NCI-H748 treated with DMSO at 0.1 percent for 48 hours (cell line): ENCODE measurements at regions not wholly inside any gene's neighbourhood (a gene's known extent, or its start where the extent isn't known, plus 50 kb on each side); places are given as distances from the start of the nearest gene placed in this dataset.

Experiments used
- DNase-seq: peaks from one replicate; lab custom pipeline; 2025; lab: John Stamatoyannopoulos, UW

DNA sequence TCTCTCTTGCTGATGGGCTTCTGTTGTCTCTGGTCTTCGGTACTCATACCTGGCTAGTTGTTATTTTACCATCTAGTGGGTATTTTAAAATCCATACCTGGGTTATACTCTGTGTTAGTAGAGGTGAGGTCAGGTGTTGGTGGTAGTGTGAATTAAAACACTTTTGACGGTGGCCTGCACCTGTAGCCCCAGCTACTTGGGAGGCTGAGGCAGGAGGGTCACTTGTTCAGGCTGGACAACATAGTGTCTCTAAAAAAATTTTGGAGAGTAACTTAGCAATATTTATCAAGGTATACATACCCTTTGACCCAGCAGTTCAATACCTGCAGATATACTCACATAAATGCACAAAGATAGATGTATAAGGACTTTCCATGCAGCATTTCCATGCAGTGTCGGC, 55.4 kb downstream of the GSX1 start:
- DNase-seq = no peak

DNA sequence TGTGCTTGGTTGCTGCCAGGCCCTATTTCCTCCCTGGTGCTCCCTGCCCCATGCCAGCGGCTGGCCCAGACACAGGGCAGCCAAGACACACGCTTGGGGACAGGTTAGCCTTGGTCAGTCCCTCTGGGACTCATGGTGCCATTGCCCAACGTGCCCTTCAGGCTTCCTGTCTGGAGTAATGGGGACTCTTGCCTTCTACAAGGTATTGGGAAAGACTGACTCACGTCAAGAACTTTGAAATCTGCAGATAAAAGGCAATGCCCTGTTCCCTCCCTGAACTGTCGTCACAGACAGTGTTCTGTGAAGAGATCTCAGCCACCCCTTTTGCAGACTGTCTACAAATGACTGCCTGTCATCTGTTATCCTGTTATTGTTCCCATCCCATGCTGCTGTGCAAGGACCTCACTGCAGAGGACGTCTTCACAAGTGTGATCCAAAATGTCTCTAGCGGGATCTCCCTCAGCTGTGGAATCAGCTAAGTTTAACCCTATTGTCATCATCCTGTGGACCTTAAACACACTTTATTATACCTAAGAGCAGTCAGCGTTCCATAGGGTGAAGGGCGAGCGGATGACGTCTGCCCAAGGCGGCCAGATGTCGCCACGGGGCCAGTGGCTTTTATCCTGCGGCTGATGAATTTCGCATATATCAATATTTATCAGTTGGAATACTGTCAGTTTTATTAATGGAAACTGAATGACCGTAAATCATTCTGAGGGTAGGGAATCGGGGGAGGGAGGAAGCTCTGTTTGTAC, 59.0 kb downstream of the GSX1 start:
- no peak for DNase-seq

DNA sequence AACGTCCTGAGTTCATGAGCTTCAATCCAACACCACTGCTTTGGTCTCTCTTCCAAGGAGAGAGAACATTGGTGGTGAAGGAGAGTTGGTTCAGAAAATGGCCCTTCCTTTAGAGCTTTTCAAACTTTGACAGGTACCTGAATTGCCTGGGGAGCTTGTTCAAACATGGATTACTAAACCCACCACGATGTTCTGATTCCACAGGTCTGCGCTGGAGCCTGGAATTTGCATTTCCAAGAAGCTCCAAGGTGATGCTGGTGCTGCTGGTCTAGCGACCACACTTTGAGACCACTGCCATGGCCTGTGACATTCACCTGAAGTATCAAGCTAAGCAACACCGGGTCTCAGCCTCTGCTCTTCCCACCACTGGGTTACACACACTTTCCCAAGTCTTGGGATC, 60.2 kb downstream of the GSX1 start:
- DNase-seq = no peak

DNA sequence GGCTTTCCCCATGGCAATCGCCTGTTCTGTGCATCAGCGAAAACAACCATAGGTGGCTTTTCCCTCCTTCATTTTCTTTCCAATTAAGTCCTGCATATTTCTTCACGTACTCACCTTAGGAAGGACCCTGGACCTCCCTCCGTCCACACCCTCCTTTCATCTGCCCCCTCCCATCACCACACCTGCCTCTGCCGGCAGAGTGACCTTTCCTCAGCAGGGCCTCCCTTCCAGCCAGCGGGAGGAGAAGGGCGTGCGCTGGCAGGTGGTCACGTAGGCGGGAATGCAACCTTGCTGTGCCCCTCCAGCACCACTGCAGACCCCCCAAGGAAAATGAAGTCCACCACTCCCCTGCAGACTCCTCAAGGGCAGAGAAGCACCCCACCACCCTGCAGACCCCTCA, 61.1 kb downstream of the GSX1 start:
- no peak for DNase-seq

DNA sequence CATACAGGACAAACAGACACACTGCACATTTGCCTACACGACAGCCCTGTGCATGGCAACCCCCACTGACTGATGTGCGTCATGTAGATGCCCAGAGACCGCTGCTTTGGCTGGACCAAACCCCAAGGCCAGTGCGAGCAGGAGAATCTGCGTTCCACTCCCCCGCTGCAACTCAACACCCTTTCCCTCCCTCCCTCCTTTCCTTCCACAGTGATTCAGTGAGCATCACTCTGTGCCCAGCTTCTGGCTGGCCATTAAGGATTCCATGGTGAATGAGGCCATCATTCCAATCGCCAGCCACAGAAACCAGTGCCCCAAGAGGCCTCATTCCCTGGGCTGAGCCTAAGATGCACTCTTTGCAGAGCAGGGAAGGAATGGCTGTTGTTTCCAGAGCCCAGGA, 61.6 kb downstream of the GSX1 start:
- no peak for DNase-seq

DNA sequence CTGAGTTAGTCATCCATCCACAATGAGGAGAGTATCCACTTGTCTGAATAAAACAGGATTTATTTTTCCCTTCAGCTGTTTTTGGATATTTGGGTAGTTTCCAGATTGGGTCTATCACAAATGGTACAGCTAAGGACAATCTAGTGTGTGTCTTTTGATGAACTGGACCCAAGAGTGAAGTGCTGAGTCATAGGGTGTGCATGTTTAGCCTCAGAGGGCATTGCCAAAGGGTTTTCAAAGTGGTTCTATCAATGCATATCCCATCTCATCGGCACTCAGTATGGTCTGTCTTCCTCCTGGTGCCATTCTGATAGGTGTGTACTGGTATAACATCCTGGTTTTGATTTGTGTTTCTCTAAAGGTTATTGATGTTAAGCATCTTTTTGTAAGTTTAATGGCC, 62.3 kb downstream of the GSX1 start:
- DNase-seq = no peak

DNA sequence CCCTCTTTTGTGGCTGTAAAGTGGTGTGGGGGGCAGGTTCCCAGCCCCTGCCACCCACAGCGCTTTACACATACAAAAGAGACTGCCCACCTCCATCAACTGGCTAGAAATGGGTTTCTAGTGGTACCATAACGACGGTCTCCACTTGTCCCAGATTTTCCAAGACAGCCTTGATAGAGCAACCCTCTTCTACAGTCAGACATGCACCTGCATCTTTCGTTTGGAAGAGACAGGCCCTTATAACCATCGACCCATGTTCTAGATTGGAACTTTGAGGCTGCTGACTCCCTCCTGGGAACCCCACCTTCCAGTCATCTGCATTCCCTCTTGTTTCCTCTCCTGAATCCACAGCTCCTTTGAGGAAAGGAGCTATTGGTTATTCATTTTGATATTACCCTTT, 63.1 kb downstream of the GSX1 start:
- no peak for DNase-seq

DNA sequence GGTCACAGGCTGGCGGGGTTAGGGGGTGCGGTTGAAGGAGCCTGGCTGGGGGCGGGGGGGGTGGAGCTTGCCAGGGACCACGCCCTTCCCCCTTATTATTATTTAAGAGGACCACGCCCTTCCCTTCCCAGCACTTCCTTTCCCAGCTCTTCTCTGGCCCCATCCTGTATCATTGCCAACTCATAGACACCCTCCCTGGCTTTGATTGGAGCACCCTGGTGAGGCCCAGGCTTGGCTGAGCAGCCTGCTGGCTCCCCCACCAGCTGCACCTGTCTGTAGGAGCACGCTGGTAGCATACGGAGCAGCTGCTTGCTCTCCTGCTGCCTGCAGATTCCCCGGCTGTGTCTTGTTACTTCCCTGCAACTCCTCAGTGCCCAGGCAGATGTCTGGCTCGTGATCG, 62.5 kb upstream of the PDX1 start:
- DNase-seq = peak; percentile 66

DNA sequence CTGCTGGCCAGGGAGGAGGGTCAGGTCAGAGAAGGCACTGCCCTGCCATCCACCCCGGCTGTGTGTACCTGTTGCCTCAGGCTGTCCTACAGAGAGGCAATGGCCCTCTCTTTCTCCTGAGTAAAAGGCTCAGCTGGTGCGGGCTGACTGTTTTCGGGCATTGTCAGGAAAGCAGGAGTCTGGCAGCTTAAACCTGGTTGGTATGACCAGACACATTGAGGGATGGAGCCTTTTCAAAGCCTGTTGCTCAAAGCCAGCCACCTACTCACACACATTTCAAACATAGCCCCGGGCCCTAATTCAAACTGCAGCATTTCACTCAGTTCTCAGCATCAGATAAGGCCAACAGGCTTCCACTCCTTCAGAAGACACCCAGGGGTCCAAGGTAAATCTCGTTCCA, 61.8 kb upstream of the PDX1 start:
- no peak for DNase-seq

DNA sequence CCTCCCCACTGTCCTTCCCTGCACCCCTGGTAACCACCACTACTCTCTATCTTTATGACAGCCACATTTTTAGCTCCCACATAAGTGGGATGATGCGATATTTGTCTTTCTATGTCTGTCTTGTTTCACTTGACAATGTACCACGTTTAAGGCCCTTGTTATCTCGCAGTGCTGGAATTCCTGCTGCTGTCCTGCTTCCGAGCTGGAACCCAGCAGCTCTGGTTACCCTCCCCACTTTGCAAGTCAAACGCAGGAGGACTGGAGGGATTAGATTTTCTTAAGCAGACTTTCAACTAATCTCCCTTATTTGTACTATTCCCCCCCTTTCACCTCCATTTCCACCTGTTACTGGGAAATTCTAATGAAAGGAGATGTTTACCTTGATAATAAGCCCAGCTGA, 59.1 kb upstream of the PDX1 start:
- no peak for DNase-seq

DNA sequence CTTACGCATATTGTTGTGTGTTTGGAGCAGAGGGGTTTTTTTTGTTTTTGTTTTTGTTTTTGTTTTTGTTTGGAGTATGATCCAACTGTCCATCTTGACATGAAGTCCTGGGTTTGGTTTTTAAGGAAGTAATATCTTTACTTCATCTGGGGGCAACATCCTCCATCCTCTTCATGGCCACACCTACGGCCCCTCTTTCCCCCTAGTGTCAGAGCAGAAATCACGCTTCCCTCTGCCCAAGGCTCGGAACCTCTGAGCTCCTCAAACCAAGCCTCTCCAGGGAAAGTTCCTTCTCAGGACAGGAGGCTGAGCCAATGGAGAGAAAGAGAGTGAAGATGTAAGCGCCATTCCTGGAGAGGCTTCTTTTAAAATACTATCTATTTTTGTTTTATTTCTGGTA, 58.6 kb upstream of the PDX1 start:
- DNase-seq = no peak

DNA sequence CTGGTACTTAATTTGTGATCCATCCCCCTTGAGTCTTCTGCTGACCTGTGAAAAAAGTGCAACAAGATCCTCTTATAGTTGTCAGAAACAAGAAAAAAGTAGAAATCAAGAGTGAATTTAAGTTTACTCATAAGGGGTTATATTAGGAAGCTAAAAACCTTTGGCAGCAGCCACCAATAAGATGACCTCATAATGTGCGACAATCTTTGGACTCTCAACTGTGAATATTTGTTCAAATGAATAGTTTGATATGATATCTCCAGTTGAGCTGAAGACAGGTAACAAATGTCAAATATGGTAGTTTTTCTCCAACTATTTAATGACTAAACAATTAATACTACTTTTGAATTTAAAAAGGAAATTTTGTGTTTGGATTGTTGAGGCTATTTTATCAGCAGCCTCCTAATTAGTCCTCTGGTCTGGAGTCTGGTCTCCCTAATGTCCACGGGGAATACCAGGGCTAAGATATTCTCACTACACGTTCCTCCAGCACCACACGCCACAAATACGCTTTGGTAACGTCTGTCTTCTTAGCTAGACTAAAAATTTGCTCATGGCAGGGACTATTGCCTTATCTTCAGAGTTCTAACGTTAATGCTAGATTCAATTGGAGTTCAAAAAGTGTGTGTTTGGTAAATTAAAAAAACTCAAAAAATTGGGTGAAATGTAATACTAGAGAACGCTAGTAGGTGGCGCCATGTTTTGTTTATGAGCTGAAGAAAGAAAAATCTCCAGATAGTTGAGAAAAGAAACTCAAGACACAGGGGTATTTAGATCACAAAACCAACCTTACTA, 51.0 kb upstream of the PDX1 start:
- DNase-seq = peak; percentile 29

DNA sequence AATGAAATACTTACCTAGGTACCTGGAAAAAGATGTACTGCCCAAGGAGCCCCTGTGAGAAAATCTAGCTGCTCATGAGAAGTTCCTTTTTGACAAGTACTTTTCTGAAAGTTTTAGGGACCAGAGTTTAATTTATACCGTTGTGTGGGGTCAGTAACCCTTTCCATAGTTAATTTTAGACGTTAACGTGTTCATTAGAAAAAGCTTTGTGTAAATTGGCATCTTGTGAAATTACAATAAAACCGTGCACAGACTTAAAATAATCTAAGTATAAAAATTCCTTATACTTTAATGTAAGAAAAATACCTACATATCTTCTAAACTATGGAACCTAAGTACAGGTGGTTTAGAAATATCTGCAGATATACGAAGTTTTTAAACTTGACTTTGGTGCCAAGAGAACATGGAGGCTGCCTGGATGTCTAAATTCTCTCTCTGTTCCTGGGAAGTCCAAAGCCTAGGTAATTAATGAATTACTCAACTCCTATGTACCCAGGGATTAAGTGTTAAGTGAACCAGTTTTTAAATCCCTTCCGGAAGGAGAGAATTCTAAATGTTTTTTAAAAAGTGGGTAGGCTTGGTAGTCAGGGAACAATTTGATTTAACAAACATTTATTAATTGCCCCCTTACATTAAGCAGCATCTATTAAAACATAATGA, 50.2 kb upstream of the PDX1 start:
- no peak for DNase-seq
